ENCODE measurements at regions not wholly inside any gene's neighbourhood (a gene's known extent, or its start where the extent isn't known, plus 50 kb on each side); places are given as distances from the start of the nearest gene placed in this dataset.

DNA sequence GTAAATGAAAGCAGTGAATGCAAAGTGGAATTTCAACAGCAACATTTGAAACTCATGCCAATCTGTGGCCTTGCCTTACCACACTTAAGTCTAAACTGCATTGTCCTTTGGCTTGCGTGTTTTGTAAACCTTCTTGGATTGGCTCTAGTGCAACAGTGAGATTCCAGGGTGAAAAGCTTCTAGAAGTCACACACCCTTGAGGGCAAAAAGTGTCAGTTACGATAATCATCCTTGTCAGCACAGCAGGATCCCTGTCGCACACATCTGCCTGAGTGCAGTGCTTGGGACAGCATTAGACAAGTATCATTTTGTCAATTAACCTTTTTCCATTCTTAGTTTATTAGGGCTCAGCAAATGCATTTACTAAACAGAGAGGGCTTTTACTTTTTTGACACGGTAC, 243.4 kb upstream of the PTBP2 start:
- TF ChIP-seq EZH2 (IDR thresholded peaks at IDR 0.05; ENCODE audit: low read depth) = no peak
- TF ChIP-seq, protein P1, sequence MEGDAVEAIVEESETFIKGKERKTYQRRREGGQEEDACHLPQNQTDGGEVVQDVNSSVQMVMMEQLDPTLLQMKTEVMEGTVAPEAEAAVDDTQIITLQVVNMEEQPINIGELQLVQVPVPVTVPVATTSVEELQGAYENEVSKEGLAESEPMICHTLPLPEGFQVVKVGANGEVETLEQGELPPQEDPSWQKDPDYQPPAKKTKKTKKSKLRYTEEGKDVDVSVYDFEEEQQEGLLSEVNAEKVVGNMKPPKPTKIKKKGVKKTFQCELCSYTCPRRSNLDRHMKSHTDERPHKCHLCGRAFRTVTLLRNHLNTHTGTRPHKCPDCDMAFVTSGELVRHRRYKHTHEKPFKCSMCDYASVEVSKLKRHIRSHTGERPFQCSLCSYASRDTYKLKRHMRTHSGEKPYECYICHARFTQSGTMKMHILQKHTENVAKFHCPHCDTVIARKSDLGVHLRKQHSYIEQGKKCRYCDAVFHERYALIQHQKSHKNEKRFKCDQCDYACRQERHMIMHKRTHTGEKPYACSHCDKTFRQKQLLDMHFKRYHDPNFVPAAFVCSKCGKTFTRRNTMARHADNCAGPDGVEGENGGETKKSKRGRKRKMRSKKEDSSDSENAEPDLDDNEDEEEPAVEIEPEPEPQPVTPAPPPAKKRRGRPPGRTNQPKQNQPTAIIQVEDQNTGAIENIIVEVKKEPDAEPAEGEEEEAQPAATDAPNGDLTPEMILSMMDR (conservative IDR thresholded peaks at IDR 0.05) = no peak

Data from PC-9 (cell line).